ENCODE measurements at regions not wholly inside any gene's neighbourhood (a gene's known extent, or its start where the extent isn't known, plus 50 kb on each side); places are given as distances from the start of the nearest gene placed in this dataset.

DNA sequence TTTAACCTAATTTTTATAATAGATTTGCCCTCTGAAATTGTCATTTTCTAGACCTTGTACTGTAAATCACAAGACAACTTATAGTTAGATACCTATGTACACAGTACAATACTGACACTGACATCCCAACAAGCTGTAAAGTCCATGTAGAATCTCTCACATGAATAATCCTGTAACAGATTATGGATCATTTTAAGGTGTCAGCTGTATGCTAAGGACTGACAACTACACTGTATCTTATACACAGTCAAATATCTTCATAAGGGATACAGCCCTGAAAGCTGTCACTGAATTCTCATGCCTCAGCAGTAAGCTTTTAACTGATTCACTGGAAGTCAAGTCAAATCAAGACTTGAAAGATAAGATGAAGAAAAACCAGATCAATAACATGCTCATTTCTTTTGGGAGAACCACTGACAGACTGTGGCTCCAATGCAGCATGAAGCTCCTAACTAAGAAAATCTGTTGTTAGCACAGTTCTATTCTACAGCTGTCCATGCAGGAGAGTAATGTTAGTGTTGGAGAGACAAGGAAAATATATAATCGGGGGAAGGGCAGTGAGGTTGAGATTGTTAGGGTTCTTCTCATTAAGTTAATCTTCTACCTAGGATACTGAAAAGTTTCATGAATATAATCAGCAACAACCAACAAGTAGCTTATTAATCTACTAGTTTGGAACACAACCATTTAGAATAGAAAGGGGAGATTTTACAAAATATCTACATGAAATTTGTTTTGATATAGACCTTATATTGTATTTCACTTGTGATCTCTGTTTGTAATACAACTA, 612.0 kb downstream of the PCDH18 start:
- DNase-seq = no peak

DNA sequence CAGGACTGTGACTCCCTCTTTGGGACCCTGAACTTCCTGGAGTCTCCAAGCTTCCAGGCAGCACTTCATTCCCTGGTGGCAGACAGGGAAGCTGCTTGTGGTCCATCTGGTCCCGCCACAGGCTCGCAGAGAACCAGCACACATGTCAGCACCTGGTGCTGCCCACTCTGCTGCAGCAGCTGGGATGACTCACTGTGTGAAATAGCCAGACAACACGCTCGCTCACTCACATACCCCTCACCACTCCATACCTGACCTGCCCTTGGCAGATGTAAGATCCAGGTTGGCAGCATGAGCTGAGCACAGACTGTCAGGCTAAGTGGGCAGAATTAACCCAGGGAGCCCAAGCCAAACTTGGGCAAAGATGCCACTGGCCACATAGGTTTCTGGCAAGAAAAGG, 613.5 kb downstream of the PCDH18 start:
- no peak for DNase-seq

DNA sequence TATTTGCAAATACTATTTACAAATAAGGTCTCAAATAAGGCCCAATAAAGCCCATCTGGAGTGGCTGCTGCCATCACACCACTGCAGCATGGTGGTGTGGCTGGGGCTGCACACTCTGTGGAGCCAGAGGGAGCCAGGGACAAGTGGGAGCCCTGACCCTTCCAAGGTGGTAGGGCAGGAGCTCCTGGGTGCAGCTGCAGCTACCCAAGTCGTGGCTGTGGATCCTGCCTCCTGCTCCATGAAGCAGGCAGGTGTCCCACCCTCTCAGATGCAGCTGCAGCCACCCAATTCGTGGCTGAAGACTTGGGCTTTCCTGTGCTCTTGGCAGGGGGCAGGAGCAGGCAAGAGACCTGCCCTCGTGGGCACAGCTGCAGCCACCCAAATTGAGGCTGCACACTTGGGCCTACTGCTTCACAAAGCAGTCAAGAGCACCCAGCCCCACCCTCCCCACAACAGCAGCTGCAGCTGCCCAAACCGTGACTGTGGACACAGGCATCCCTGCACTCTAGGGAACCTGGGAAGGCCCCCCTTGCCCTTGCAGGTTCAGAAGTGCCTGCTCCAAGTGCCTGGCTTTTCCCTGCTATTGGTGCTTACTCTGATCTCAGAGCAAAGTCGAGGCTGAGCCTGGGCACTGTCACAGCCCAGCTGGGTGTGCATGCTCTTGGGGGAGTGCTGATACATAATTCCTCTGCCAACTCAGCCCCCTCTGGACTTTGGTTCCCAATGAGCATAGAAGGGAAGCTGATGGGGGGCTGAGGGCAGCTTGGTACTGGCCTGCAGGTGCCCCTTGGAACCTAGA, 614.8 kb downstream of the PCDH18 start:
- DNase-seq = no peak

DNA sequence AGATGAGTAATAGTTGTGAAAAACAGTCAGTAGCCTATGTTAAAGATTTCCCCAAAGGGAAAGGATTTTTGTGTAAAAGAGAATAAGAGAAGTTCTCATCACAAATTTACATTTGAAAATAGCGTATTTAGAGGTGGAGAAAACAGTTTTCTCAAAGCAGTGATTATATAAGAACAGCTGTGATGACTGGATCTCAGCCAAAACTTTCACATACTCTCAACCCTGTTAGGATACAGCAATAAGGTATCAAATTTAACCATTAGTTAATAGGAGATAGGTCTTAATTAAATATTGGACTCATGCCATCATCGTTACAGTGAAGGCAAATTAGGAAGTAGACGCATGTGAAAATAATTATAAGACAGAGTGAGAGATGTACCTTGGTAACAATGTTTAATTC, 622.7 kb downstream of the PCDH18 start:
- no peak for DNase-seq

DNA sequence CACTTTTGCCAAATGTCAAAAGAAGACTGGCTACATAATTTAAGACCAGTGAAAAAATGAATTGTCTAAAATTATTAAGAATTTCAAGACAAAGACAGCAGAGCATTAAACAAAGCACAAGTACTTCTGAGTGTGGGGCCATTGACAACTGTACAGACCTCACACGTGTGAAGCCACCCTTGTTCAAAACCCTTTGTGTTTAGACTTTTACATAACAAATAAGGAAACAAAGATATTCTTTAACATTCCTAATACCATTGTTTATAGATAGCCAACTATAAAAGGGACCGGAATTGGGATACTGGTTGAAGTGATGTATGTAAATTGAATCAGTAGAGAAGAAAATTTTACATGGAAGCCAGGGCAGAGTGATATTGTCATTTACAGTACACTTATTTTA, 624.2 kb downstream of the PCDH18 start:
- no peak for DNase-seq

DNA sequence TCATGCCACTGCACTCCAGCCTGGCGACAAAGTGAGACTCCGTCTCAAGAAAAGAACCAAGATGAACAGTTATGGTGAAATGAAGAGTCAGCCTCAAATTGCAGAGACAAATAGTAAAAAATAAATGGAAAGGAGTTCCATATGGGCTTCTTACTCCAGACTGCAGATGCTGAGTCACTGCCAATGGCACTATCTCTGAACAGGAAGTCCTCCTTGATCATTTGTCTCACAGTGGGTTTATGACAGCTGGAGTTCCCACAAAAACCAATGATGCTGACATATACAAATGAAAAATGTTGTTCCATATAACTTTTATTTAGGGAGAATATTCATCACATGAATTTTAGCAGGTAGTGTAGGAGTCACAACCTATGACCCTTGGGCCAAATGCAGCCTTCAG, 631.6 kb downstream of the PCDH18 start:
- DNase-seq = no peak

DNA sequence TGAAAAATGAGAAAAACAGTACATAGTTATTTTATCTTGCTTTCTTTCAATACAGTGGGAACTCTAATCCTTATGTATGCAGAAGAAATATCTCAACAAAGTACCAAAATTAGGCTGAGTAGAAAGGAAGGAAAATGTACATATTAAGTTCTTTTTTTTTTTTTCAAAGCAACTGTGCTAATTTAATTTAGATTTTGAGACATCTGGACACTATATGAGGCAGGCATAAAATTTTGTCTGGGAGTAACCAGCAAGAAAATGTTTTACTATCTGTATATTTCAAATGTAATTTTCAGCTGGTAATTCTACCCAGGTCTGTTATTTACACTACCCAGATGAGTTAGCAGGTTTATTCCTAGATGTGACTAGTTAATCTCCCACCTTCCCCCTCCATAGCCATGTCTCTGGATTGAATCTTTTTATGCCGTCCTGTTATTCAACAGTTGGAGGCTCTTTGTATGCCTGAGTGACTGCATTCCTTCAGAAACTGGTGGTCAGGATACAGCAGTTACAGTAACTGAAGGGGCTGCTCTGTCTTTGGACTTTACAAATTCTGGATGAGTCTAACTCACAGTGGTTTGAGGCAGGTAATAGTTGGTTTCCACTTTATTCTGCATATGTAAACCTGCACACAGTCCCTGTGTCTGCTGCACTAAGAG, 633.6 kb downstream of the PCDH18 start:
- DNase-seq = no peak

DNA sequence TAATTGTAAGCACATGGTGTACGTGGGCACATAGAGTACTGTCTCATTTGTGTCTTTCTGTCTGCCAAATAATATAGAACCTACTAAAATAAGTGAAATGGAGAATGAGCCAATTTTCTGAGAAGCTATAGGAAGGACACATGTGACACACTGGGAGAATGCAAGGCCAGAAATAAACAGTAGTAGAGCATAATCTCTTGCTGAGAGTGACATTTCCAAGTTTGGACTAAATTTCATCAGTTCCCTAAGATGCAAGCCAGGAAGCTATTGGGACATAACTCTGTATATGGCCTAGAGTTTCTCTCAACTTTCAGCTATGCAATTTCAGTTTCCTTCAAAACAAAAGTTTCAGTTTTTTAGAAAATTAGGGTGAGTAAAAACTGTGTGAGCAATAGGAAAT, 638.7 kb downstream of the PCDH18 start:
- DNase-seq = no peak

DNA sequence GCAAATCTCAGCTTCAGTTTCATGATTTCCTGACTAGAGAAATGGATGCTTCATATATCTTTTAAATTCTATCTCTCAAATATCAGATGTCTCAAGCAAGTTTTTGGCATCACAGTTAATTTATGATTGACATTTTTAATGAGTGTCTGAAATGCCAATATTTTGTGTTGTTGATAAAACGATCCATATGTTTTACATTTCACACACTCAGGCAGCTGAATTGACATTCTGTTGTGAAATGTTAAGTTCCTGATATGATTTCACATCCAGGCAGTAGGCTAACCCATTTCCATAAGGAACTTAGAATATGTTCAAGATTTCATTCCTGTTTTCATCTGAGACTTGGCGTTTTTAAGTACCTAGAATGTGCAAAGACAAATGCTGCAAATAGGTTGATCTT, 650.6 kb downstream of the PCDH18 start:
- DNase-seq = no peak

DNA sequence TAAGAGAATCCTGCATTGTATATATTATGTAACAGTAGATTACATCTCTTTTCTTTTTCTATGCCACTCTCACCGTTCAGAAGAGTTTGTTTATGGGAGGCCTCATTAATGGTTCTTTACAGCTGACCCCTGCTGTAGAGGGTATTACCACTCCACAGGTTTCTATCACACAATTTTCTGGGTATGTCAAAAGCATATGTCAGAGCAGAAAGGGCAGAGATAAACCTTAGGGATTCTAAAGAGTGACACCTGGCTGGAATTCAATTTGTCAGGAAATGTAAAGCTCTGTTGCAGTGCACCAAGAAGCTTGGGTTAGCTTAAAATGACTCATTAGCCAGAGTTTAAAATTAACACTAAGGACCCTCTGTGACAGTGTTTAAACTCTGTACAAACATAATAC, 658.7 kb downstream of the PCDH18 start:
- DNase-seq = no peak

DNA sequence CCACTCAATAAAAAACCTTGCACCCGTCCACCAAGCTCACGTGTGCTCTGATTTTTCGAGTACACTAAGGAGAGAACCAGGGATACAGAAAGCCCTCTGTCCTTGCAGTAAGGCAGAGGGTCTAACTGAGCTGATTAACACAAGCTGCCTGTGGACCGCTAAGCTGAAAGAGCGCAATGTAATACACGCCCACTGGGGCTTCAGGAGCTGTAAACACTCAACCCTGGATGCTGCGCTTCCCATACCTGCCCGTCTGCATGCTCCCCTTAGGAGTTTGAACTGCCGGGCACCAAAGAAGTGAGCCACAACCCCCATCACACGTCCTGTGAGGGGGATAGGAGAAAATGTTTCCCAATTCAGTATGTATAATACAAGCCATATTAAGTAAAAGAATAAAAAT, 664.8 kb downstream of the PCDH18 start:
- no peak for DNase-seq

DNA sequence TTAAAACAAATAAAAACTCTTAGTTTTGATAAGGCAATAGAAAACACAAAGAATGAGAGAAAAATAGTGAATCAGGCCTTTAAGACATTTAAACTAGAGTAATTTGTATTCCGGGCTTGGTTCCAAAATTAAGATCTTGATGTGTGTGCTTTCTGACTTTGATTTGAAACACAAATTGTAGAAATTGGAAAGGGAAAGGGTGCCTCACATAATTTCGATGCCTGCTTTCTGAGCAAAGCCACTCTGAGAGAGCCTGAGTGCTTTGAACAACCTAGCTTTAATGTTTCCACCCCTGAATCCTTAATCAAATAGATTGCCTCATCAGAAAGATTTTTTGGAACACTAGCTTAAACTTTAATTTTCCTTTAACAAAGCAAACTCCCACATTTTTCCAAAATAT, 666.8 kb downstream of the PCDH18 start:
- DNase-seq = no peak

DNA sequence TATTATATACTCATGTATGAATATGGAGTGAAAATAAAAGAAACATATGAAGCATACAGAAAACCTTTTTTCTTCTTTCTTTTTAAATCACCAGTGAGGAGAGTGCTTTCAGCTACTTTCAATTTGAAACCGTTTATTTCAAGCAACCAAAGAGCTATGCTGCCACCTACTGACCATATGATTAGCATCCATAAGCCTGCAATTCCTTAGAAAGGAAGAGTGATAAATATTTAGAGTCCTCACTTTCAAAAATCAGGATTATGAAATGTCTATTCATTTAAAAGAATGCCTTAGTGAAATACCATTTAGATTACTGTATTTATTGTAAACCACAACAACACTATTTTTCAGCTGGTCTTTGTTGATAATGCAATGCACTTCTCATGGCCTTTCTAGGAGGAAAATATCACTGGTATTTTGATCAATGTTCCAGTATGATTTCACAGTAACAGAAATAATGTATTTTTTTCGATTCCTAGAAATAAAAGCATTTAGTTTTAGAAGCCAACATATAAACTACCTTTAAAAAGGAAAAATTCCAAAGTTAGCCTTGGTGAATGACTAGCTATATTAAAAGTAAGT, 667.6 kb downstream of the PCDH18 start:
- DNase-seq = peak; percentile 15

DNA sequence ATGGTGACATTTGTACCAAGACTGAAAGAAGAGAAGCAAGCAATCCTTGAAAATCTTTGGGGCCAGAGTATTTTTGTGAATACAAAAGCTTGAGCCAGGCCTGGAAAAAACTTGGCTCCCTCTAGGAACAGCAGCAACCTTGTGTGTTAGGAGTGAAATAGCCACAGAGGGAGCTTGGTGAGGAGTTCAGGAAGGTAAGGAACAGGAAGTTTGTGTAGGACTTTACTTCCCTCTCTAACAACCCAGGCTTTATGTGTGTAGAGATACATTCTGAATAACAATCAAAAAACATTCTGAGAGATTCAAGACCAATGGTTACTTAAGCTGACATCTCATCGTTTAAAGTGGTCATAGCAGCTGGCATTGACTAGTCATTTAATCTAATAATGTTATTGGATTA, 668.5 kb downstream of the PCDH18 start:
- no peak for DNase-seq

DNA sequence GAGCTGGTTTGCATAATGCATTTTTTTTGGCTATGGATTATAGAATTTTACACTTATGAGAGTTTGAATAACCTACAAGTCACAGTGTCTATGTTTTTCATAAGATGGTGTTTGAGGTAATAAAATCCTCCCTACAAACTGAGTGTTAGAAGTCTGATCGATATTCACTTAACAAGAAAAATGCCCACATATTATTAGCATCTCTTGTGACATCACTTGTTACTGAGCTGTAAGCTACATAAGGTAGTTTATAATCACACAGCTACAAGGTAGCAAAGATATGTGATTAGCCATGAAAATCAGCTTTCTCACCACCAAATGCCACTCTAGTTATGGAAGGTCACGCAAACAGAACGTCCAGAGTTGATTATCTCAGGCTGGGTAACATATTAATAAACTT, 669.6 kb downstream of the PCDH18 start:
- no peak for DNase-seq

DNA sequence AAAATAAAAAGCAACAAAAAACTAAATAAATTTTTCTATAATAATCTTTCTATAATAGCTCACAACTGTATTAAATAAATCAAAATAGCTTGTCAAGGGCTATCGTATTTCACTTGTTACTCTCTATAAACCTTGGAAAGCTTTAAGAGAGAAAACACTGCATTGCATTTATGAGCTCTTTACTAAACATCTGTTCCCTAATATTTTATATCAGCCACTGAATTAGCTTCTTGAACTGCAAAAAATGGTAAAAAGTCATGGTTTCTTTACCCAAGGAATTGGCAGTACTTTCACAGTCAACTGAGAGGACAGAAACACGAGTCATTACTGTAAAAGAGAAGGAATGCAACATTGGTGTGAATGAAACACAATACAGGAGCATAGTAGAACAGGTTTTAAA, 671.2 kb downstream of the PCDH18 start:
- DNase-seq = no peak

DNA sequence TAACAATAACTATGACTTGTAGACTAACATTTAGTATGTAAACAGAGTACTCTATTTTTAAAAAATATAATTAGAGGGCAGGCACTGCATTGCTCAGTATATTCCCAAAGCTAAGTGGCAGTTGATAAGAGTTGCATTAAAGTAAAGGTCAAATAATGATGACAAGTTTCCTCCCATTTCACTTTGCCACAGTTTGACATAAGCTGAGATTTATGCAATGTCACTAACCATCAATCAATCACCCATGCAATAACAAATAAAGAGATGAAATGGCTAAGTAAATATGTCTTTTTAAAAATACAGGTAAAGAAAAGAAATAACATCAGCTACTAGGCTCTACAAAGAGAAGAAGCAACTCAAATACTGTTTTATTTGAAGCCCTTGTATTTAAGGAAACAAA, 673.4 kb downstream of the PCDH18 start:
- no peak for DNase-seq

DNA sequence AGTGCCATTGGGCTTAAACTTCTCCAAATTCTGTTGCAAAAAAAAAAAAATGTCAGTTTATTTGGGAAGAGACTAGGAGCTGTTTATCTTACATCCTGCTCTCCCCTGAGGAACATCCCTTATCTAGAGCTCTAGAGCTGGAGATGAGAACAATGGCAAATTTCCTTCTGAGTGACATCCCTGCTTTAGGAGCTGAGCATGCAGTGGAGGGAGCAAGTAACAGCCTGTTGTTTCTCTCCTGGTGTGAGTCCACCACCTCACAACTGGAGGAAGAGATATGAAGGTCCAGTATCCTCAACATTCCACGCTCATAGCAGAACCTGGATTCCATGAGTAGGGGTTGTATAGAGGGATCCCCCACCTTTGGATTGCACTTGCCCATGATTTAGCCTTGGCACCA, 676.4 kb downstream of the PCDH18 start:
- DNase-seq = no peak

DNA sequence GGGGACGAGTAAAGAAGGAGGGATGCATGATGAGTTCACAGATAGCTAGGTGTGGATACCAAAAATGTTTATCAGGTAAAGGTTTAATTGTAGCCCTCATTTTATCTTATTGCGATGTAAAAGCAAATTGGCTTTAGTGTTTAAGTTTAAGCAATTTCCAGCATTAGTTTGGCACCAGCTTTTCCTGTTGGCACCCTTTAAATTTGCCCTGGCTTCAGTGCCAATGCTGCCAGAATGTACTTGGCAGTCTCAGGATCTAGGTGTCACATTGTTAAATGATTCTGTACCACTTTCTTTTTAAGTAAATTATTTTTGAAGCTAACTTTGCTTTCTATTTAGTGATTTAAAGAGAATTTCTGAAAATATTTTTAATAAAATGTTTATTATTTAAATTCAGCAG, 681.8 kb downstream of the PCDH18 start:
- DNase-seq = no peak

DNA sequence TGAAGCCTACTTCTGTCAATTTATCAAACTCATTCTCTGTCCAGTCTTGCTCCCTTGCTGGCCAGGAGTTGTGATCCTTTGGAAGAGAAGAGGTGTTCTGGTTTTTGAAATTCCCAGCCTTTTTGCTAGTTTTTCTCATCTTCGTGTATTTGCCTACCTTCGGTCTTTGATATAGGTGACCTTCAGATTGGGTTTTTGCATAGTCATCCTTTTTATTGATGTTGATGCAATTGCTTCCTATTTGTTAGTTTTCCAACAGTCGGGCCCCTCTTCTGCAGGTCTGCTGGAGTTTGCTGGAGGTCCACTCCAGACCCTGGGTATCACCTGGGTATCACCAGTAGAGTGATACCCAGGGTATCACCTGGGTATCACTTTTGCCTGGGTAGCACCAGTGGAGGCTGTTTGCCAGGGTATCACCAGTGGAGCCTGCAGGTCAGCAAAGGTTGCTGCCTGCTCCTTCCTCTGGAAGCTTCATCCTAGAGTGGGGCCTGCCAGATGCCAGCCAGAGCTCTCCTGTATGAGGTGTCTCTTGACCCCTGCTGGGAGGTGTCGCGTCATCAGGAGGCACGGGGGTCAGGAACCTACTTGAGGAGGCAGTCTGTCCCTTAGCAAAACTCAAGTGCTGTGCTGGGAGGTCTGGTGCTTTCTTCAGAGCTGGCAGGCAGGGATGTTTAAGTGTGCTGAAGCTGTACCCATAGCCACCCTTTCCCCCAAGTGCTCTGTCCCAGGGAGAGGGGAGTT, 684.2 kb downstream of the PCDH18 start:
- no peak for DNase-seq

DNA sequence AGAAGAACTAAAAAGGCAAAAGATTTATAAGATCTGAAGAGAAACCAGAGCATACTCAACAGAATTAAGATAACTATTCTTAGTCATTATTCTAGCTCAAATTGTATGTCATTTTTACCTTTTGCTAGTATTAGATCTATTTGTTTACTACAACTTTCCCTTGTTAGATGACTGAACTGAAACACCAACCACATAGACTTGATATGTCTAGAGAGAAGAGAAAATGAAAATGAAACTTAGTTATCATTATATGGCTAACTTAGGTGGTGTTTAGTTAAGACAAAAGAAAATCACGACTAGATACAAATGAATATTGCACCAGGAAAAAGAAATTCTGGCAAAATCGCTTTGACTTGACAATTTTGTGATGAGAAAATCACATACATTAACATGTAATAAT, 690.8 kb downstream of the PCDH18 start:
- no peak for DNase-seq

DNA sequence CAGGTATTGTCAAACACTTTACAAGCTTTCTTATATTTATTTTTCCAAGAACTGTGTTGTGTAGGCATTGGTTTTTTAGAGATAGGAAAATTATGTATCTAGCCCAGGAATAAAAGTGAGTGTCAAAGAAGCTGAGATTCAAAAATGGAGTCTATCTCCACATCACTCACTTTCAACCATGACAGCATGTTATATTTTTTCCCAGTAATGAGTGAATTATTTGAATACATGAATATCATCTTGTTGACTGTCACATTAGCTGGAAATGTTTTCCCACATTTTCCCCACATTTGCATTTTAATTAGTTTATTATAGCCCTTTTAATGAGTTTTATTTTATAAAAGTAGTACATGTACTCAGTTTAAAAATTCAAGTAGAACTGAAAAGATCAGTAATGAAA, 693.7 kb downstream of the PCDH18 start:
- DNase-seq = no peak

Data from skin of body (tissue), 1 donor.